Mesothelial cell of epicardium (in vitro differentiated cells): ENCODE measurements at regions not wholly inside any gene's neighbourhood (a gene's known extent, or its start where the extent isn't known, plus 50 kb on each side); places are given as distances from the start of the nearest gene placed in this dataset.

Experiments
- DNase-seq, 2 experiments: peaks; one replicate each; pipeline ENCODE4 v3.0.0; 2021; ENCODE audit warnings: low spot score in 2 of 2; ENCODE audit not compliant: unreplicated experiment in 2 of 2
- H3K27ac Mint-ChIP-seq: 2 replicates; pipeline ENCODE4 v1.8.0; 2021; ENCODE audit warnings: mixed read lengths
- H3K27me3 Mint-ChIP-seq: 2 replicates; pipeline ENCODE4 v1.8.0; 2021; ENCODE audit warnings: low read depth, mixed read lengths
- H3K36me3 Mint-ChIP-seq: 2 replicates; pipeline ENCODE4 v1.8.0; 2021; ENCODE audit warnings: mixed read lengths
- H3K4me1 Mint-ChIP-seq: 2 replicates; pipeline ENCODE4 v1.8.0; 2021; ENCODE audit warnings: mixed read lengths
- H3K4me3 Mint-ChIP-seq: 2 replicates; pipeline ENCODE4 v1.8.0; 2021; ENCODE audit warnings: mild to moderate bottlenecking, moderate library complexity, mixed read lengths
- H3K9me3 Mint-ChIP-seq: 2 replicates; pipeline ENCODE4 v1.8.0; 2021; ENCODE audit warnings: mixed read lengths
- TF ChIP-seq, protein P1 (sequence below): fragments of 200-600 bp; sonication (generic); IDR thresholded peaks from one replicate; pipeline ENCODE4 v1.5.0; 2021; ENCODE audit warnings: antibody characterized with exemption; ENCODE audit not compliant: unreplicated experiment

DNA sequence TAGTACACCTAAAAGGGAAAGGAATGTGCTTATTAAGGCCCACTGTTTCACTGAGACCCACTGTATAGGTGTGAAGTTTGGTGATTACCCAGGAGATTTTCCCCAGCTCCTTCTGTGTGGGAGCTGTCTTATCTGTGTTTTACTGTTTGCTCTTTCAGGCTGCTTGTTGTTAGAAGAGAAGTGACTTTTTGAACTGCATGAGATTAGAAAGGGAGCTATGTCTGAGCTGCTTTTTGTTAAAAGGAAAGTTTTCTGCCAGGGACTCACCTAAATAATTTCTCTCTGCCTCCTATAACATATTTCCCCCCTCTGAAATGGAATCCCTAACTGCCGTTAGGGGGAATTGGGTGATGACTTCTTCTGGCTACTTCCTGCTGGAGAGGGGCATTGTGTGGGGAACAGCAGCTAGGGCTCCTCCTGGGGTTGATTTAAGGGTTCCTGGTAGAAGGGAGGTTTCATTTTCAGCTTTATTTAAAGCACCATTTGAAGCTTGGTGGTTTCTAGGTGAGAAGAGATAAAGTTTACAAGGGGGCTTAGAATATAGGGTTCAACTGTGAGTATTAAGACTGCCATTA is 77.1 kb upstream of the ATP11B start:
- Mint-ChIP-seq H3K27ac (peak overlapping the region; percentile 86), H3K4me3 (no peak overlapping the region), H3K36me3 (no peaks in the 10 kb centered on the region), H3K9me3 (no peaks in the 10 kb centered on the region), H3K27me3 (no peaks in the 10 kb centered on the region), H3K4me1 (peaks cover 22% of the 10 kb centered on the region)
- no peak for DNase-seq
- TF ChIP-seq, protein P1, sequence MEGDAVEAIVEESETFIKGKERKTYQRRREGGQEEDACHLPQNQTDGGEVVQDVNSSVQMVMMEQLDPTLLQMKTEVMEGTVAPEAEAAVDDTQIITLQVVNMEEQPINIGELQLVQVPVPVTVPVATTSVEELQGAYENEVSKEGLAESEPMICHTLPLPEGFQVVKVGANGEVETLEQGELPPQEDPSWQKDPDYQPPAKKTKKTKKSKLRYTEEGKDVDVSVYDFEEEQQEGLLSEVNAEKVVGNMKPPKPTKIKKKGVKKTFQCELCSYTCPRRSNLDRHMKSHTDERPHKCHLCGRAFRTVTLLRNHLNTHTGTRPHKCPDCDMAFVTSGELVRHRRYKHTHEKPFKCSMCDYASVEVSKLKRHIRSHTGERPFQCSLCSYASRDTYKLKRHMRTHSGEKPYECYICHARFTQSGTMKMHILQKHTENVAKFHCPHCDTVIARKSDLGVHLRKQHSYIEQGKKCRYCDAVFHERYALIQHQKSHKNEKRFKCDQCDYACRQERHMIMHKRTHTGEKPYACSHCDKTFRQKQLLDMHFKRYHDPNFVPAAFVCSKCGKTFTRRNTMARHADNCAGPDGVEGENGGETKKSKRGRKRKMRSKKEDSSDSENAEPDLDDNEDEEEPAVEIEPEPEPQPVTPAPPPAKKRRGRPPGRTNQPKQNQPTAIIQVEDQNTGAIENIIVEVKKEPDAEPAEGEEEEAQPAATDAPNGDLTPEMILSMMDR = no peak

- Mint-ChIP-seq H3K4me3 (no peak overlapping the region), H3K27me3 (no peaks in the 10 kb centered on the region), H3K9me3 (no peaks in the 10 kb centered on the region), H3K27ac (no peak overlapping the region), H3K4me1 (peaks cover 22% of the 10 kb centered on the region), H3K36me3 (no peaks in the 10 kb centered on the region)
- TF ChIP-seq, protein P1 = no peak
- no peak for DNase-seq
Observed at GRCh38 chr3:182717216-182717615, 76.1 kb upstream of the ATP11B start.

GRCh38 chr3:182722907-182723306 is 70.4 kb upstream of the ATP11B start:
- TF ChIP-seq, protein P1 = no peak
- Mint-ChIP-seq H3K9me3 (no peaks in the 10 kb centered on the region), H3K4me3 (no peak overlapping the region), H3K36me3 (no peaks in the 10 kb centered on the region), H3K27ac (no peak overlapping the region), H3K4me1 (peaks cover 32% of the 10 kb centered on the region), H3K27me3 (no peaks in the 10 kb centered on the region)
- DNase-seq = no peak

DNA sequence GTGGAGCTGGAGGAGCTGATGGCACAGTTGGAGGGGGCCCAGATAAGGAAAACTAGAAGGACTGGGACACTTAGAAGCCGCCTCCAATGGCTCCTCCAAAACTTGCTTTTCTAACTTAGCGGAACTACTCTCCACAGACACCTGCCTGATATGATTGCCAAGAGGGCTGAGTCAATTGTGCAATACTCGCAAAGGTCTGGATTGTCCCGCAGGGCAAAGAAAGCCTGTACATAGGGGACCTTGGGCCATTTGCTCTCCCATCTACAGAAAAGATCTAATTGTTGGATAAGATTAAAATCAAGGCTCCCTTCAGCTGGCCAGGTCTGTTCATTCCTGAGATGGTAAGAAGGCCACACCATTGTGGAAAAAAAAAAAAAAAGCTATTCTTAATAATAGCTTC is 69.7 kb upstream of the ATP11B start:
- no peak overlapping the region for H3K4me3 Mint-ChIP-seq
- TF ChIP-seq, protein P1 = no peak

GRCh38 chr3:182725372-182726251 is 67.7 kb upstream of the ATP11B start:
- Mint-ChIP-seq H3K4me1 (peaks cover 28% of the 10 kb centered on the region), H3K27me3 (no peaks in the 10 kb centered on the region), H3K4me3 (peak overlapping the region; percentile 56), H3K9me3 (no peaks in the 10 kb centered on the region), H3K27ac (peak overlapping the region; percentile 99), H3K36me3 (no peaks in the 10 kb centered on the region)
- peak in 1 of 2 experiments; percentile 49 for DNase-seq
- TF ChIP-seq, protein P1 = no peak

More for the DNA sequence above, 69.7 kb upstream of the ATP11B start:
- no peaks in the 10 kb centered on the region for H3K27me3 Mint-ChIP-seq
- peak overlapping the region; percentile 21 for H3K27ac Mint-ChIP-seq
- H3K9me3 Mint-ChIP-seq = no peaks in the 10 kb centered on the region
- no peak for DNase-seq
- H3K36me3 Mint-ChIP-seq = no peaks in the 10 kb centered on the region
- peaks cover 36% of the 10 kb centered on the region for H3K4me1 Mint-ChIP-seq
